GM21367 (cell line): ENCODE measurements at regions not wholly inside any gene's neighbourhood (a gene's known extent, or its start where the extent isn't known, plus 50 kb on each side); places are given as distances from the start of the nearest gene placed in this dataset.

Experiments used
- ATAC-seq: cut with Tn5 transposase; IDR thresholded peaks from one replicate; pipeline ENCODE4 v1.9.1; 2021; ENCODE audit not compliant: unreplicated experiment

GRCh38 chr2:176535467-176536113 is 266.3 kb downstream of the MTX2 start:
- no peak for ATAC-seq

GRCh38 chr2:176536439-176537133 is 267.3 kb downstream of the MTX2 start:
- ATAC-seq: no peak

GRCh38 chr2:176537932-176538331 is 268.7 kb downstream of the MTX2 start:
- no peak for ATAC-seq

GRCh38 chr2:176540995-176541394 is 271.8 kb downstream of the MTX2 start:
- no peak for ATAC-seq

GRCh38 chr2:176542476-176542875 is 273.2 kb downstream of the MTX2 start:
- no peak for ATAC-seq

- ATAC-seq: no peak
Measured at GRCh38 chr2:176544557-176544956, 275.3 kb downstream of the MTX2 start.

GRCh38 chr2:176544991-176545956 is 276.0 kb downstream of the MTX2 start:
- ATAC-seq: no peak

- no peak for ATAC-seq
Measured at GRCh38 chr2:176546550-176546949, 277.3 kb downstream of the MTX2 start.

GRCh38 chr2:176552501-176553135 is 283.4 kb downstream of the MTX2 start:
- ATAC-seq: no peak

GRCh38 chr2:176553685-176554100 is 284.5 kb downstream of the MTX2 start:
- no peak for ATAC-seq

GRCh38 chr2:176554101-176555048 is 285.1 kb downstream of the MTX2 start:
- ATAC-seq: no peak

GRCh38 chr2:176555112-176555511 is 285.9 kb downstream of the MTX2 start:
- no peak for ATAC-seq

- ATAC-seq: no peak
Measured at GRCh38 chr2:176555781-176556180, 286.5 kb downstream of the MTX2 start.

- ATAC-seq: no peak
Measured at GRCh38 chr2:176556373-176556772, 287.1 kb downstream of the MTX2 start.

- no peak for ATAC-seq
Measured at GRCh38 chr2:176557821-176558220, 288.6 kb downstream of the MTX2 start.

GRCh38 chr2:176558574-176559140 is 289.4 kb downstream of the MTX2 start:
- no peak for ATAC-seq

- ATAC-seq: no peak
Measured at GRCh38 chr2:176560296-176560695, 291.1 kb downstream of the MTX2 start.

- no peak for ATAC-seq
Measured at GRCh38 chr2:176561706-176562105, 292.5 kb downstream of the MTX2 start.

GRCh38 chr2:176562359-176563078 is 293.3 kb downstream of the MTX2 start:
- no peak for ATAC-seq
